ENCODE measurements at regions not wholly inside any gene's neighbourhood (a gene's known extent, or its start where the extent isn't known, plus 50 kb on each side); places are given as distances from the start of the nearest gene placed in this dataset.

GRCh38 chr5:8138884-8139283 is 269.9 kb downstream of the MTRR start:
- DNase-seq (ENCODE audit: low read depth) = no peak

GRCh38 chr5:8150791-8151190 is 281.8 kb downstream of the MTRR start:
- no peak for DNase-seq (ENCODE audit: low read depth)

DNA sequence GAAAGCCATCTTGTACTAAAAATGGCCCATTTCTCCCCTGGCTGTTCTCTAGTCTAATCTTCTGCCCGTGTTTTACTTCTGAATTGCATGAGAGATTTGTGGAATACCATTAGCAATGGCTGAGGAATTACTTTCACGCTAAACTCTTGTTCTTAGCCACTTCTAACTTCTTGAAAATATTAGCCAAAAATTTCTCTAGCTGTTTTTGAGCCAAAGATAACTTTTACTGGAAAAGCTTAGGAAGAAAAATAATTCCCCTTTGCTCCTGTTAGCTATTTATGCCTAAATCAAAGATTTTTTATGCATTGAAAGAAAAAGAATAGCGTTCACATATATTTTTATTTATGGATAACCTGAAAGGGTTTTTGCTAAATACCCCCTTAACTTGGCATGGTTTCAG is 287.8 kb downstream of the MTRR start:
- DNase-seq (ENCODE audit: low read depth) = no peak

GRCh38 chr5:8157320-8157822 is 288.4 kb downstream of the MTRR start:
- no peak for DNase-seq (ENCODE audit: low read depth)

DNA sequence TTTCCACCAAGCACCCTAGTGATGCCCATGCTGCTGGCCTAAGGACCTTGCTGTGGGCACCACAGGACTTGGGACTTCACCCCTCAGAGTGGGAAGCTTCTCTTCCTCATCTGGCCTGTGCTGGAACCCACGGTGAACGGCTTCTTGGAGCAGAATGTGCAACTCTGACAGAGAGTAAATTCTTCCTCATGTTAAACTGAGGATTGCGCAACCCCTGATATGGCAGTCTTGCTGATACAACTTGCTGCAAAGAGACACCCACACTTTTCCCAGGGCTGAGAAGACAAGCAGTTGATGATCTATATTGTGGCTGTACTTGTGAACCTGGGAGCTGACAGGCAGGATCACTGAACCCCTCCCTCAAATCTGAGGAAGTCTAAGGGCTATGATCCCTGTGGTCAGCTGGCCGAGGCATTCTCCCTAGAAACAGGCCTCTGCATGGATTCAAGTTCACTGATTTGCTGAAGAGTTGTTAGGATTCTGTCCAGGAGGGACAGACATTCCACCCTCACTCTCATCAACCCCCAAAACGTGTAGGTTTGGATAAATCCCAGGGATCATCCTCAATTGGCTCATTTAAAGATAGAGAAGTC is 307.2 kb downstream of the MTRR start:
- no peak for DNase-seq (ENCODE audit: low read depth)

DNA sequence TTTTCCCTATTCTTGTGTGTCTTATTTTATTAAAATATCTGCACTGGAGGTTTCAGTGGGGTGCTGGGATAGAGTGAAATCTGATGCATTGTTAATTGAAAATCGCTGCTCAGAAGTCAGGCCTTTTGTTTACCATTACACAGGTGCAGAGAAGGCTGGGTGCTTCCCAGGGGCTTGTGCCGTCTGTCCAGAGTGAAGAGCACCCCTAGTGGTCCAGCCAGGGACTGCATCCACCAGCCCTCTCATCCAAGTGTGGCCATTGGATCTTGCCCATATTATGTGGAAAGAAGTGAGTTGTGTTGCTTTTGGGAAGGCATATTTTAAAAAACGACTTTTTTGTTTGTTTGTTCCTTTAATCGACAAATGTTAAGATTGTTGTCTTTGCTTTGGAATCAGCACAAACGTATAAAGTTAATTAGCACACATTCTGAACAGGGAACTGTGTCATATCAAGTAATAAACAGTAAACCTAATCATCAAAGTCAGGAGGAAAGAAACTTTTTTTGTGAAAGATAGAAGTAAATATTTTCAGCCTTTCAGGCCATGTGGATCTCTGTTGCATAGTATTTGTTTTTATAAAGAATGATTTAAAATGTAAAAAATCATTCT is 315.6 kb downstream of the MTRR start:
- DNase-seq (ENCODE audit: low read depth) = no peak

- DNase-seq (ENCODE audit: low read depth) = no peak
Measured at GRCh38 chr5:8185852-8186251, 316.9 kb downstream of the MTRR start.

DNA sequence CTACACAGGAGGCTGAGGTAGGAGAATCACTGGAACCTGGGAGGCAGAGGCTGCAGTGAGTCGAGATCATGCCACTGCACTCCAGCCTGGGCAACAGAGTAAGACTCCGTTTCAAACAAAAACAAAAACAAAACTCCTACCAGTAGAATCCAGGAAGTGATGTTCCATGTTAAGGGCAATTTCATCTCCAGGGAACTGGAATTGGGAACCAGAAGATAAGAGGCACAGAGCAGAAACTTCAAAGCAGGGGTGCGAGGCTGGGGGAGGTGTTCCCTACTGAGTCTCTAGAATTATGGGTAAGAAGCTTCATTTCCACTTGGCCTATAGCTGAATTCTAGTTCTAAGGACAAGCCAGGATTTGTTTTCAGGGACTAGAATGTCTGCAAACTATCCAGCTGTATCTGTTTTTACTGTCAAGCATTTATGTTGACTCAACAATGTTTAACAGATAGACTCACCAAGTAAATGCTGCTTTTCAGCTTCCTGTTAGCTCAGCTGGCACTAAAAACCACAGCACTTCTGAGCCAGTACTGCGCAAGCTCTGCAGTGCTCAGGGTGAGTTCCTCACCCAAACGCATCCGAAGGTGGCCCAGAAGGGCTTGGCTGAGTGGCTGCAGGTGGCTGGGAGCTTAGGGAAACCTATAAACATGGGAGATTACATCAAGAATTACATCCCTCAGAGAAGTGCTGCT is 320.1 kb downstream of the MTRR start:
- no peak for DNase-seq (ENCODE audit: low read depth)

GRCh38 chr5:8192840-8193239 is 323.9 kb downstream of the MTRR start:
- no peak for DNase-seq (ENCODE audit: low read depth)

DNA sequence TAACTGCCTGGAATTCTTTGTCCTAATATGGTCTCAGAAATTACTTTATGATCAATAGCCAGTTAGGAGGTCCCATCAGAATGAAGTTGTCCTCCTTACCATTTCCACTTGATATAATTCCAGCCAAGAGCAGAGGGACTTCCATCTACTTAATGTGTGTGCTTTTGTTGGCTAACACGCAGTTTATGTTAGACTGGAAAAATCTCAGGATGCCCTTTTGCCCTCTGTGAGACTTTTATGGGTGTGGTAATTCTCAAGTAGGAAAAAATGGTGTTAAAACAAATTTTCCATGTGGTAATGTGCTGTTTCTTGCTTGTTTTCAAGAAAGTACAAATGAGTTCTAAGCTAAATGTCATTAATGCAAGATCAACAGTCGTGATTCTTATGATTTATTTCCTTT is 327.1 kb downstream of the MTRR start:
- DNase-seq (ENCODE audit: low read depth) = no peak

DNA sequence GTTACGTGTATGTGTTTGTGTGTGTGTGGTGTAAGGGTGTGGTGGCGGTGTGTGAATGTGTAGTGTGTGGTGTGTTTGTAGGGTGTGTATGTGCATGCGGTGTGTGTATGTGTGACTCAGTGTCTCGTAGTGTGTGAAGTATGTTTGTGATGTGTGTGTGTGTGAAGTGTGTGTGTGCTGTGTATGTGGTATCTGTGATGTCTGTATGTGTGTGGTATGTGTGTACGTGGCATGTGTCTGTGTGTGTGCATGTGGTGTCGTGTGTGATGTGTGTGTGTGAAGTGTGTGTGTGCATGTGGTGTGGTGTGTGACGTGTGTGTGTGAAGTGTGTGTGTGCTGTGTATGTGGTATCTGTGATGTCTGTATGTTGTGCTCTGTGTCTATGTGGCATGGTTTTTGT is 339.4 kb downstream of the MTRR start:
- DNase-seq (ENCODE audit: low read depth) = no peak

GRCh38 chr5:8209500-8209899 is 340.6 kb downstream of the MTRR start:
- no peak for DNase-seq (ENCODE audit: low read depth)

- DNase-seq (ENCODE audit: low read depth) = no peak
Measured at GRCh38 chr5:8213701-8214240, 344.8 kb downstream of the MTRR start.

GRCh38 chr5:8216921-8217320 is 348.0 kb downstream of the MTRR start:
- no peak for DNase-seq (ENCODE audit: low read depth)

DNA sequence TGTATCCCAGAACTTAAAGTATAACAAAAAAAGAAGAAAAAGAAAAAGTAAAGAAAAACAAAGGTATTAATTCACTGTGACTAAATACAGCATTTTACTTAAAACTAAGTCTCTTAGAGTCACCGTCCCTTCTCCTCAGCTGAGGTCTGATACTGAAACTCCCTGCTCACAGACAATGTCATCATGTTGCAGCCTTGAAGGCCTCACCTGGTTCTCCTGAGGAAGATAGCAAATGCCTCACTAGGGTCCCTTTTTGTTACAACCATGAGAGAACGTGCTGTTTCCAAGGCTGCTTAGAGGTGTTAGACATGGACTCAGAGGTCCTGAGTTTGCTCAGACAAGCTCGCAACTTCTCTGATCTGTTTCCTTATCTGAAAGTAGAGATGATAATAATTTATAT is 357.2 kb downstream of the MTRR start:
- no peak for DNase-seq (ENCODE audit: low read depth)

GRCh38 chr5:8227112-8227511 is 358.2 kb downstream of the MTRR start:
- DNase-seq (ENCODE audit: low read depth) = no peak

- no peak for DNase-seq (ENCODE audit: low read depth)
Measured at GRCh38 chr5:8229551-8229950, 360.6 kb downstream of the MTRR start.

GRCh38 chr5:8230868-8231267 is 361.9 kb downstream of the MTRR start:
- DNase-seq (ENCODE audit: low read depth) = no peak

DNA sequence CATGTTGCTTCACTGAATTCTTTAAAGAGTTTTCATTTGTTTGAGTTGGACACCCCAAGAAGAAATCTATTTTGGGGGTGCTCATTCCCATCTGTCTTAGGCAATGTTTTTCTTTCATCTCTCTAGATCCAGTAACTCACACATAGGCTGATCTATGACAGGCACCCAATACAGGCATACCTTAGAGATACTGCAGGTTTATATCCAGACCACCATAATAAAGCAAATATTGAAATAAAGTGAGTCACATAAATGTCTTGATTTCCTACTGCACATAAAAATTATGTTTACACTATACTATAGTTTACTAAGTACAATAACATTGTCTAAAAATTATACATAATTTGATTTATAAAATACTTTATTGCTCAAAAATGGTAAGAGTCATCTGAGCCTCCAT is 364.5 kb downstream of the MTRR start:
- no peak for DNase-seq (ENCODE audit: low read depth)

GRCh38 chr5:8234179-8234770 is 365.3 kb downstream of the MTRR start:
- no peak for DNase-seq (ENCODE audit: low read depth)

- no peak for DNase-seq (ENCODE audit: low read depth)
Measured at GRCh38 chr5:8238080-8238479, 369.1 kb downstream of the MTRR start.

DNA sequence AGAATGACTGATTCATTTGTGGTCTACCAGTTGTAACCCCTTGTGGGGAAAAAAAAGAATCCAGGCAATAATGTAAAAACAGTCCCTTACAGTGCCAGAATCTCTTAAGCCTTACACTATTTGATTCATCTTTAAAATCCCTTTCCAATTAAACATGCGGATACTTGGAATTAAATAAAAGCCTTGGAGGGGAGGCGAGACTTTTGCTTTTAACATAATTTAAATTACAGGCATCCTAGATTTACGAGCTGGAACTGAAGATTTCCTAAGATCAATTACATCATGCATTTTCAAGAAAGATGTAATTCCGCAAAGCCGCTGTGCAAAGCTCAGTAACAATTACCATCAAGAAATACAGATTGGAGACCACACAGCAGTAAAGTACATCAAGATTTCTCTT is 370.2 kb downstream of the MTRR start:
- no peak for DNase-seq (ENCODE audit: low read depth)

GRCh38 chr5:8239646-8240045 is 370.7 kb downstream of the MTRR start:
- DNase-seq (ENCODE audit: low read depth) = no peak
